ENCODE measurements at regions not wholly inside any gene's neighbourhood (a gene's known extent, or its start where the extent isn't known, plus 50 kb on each side); places are given as distances from the start of the nearest gene placed in this dataset.
"Not testable (repeated sequence)": the region's sequence is repeated elsewhere in the genome, so short reads cannot be mapped to it uniquely, and the experiment has no call there.

GRCh38 chr16:27628943-27629462 is 79.1 kb downstream of the KATNIP start:
- TF ChIP-seq FOXM1 (IDR thresholded peaks at IDR 0.05; ENCODE audit: borderline replicate concordance); ARNT (IDR thresholded peaks at IDR 0.05); ELF4 (IDR thresholded peaks at IDR 0.05); NFRKB (IDR thresholded peaks at IDR 0.05); BHLHE40 (IDR thresholded peaks at IDR 0.05; ENCODE audit: borderline replicate concordance); FOXK2 (IDR thresholded peaks at IDR 0.05); PKNOX1 (IDR thresholded peaks at IDR 0.05); LEF1 (IDR thresholded peaks at IDR 0.05; ENCODE audit: borderline replicate concordance); TARDBP (IDR thresholded peaks at IDR 0.05); FOXA1 (IDR thresholded peaks at IDR 0.05); HDGF (IDR thresholded peaks at IDR 0.05; ENCODE audit: borderline replicate concordance); SUZ12 (IDR thresholded peaks at IDR 0.05): not testable (repeated sequence)

All from HEK293T (cell line).